ENCODE measurements at regions not wholly inside any gene's neighbourhood (a gene's known extent, or its start where the extent isn't known, plus 50 kb on each side); places are given as distances from the start of the nearest gene placed in this dataset.

- DNase-seq = no peak
Observed at GRCh38 chr11:101199416-101199815, 69.8 kb upstream of the PGR start.

- DNase-seq = no peak
Observed at GRCh38 chr11:101195294-101195693, 65.7 kb upstream of the PGR start.

GRCh38 chr11:101188801-101189200 is 59.2 kb upstream of the PGR start:
- no peak for DNase-seq

GRCh38 chr11:101188173-101188572 is 58.6 kb upstream of the PGR start:
- DNase-seq = no peak

- DNase-seq = no peak
Observed at GRCh38 chr11:101187748-101188147, 58.1 kb upstream of the PGR start.

GRCh38 chr11:101185985-101186384 is 56.4 kb upstream of the PGR start:
- no peak for DNase-seq

- no peak for DNase-seq
Observed at GRCh38 chr11:101182467-101182866, 52.9 kb upstream of the PGR start.

GRCh38 chr11:101180481-101180880 is 50.9 kb upstream of the PGR start:
- DNase-seq = no peak

Data from hematopoietic multipotent progenitor cell treated with erythropoietin and hydrocortisone succinate and interleukin-3 and kit ligand, for 6 days (in vitro differentiated cells).